GM20000 (cell line): ENCODE measurements at regions not wholly inside any gene's neighbourhood (a gene's known extent, or its start where the extent isn't known, plus 50 kb on each side); places are given as distances from the start of the nearest gene placed in this dataset.
"Not testable (repeated sequence)": the region's sequence is repeated elsewhere in the genome, so short reads cannot be mapped to it uniquely, and the experiment has no call there.

Experiments
- DNase-seq: peaks from one replicate; pipeline ENCODE4 v3.0.0; 2012; ENCODE audit warnings: low spot score
- TF ChIP-seq, protein P1 (sequence below): IDR thresholded peaks from 2 replicates; pipeline ENCODE4 v1.5.1; 2012; ENCODE audit warnings: mild to moderate bottlenecking, control low read depth; ENCODE audit errors: extremely low read depth, missing control alignments

DNA sequence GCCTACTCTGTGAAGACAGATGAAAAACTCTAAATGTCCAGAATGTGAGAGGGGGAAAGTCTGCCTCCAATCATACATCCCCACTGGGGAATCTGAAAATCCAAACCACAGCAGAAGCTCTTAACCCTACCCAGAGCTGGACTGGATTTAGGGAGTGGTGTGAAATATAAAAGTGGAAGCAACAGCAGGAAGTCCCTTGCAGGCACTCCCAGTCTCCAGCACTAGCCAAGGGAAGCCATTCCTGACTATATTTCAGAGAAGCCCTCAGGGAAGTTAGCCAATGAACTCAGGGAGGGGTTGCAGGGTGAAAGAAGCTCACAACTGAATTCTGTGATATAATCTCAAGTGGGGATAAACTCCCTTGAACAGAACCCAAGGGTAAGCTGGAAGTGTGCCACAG is 51.5 kb downstream of the CRPPA start:
- TF ChIP-seq, protein P1, sequence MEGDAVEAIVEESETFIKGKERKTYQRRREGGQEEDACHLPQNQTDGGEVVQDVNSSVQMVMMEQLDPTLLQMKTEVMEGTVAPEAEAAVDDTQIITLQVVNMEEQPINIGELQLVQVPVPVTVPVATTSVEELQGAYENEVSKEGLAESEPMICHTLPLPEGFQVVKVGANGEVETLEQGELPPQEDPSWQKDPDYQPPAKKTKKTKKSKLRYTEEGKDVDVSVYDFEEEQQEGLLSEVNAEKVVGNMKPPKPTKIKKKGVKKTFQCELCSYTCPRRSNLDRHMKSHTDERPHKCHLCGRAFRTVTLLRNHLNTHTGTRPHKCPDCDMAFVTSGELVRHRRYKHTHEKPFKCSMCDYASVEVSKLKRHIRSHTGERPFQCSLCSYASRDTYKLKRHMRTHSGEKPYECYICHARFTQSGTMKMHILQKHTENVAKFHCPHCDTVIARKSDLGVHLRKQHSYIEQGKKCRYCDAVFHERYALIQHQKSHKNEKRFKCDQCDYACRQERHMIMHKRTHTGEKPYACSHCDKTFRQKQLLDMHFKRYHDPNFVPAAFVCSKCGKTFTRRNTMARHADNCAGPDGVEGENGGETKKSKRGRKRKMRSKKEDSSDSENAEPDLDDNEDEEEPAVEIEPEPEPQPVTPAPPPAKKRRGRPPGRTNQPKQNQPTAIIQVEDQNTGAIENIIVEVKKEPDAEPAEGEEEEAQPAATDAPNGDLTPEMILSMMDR, result no peak
- no peak for DNase-seq

DNA sequence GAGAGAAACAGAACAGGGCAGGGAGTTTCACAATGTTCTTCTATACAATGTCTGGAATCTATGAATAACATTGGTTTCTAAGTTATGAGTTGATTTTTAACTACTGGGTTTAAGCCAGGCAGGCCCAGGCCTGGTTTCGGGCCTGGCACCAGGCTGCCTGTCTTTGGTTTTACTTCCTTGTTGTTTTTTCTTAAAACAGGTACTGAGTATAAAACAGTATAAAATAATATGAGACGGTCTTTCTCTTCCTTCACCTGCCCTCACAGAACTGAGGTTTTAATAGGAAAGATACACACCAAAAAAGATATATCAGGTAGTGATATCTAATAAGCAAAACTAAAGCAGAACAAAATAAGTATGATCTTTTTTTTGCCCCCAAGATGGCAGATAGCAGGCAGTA is 52.0 kb downstream of the CRPPA start:
- DNase-seq, result not testable (repeated sequence)

DNA sequence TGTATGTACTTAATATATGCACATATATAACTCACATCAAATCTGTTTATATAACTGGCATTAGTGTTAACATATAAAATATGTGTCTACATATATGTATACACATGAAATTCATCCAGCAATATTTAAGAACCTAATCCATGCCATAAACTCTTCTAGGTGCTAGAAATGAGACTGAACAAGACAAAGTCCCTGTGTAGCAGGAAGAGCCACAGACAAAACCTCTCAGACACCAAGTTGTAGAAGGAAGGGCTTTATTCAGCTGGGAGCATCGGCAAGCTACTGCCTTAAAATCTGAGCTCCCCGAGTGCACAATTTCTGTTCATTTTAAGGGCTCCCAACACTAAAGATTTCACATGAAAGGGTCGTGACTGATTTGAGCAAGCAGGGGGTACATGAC is 52.5 kb downstream of the CRPPA start:
- DNase-seq, result no peak
- TF ChIP-seq, protein P1, result no peak

DNA sequence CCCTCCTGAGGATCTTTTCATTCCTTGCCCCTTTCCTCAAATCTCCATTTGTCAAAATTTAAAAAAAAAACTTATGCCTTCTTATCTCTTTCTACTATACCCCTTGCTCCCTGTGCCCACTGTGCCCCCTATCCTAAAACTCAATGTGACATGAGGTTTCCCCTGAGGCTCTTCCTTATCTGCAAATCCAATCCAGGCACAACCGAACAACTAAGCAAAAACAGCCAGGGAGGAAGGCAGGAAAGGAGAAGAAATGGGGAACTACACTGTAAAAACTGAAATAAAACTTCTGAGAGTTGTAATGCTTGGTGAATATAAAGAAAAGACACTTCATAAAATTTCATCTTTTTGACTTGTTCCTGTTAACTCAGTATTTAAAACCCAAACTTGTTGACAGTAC is 54.2 kb downstream of the CRPPA start:
- DNase-seq, result no peak
- TF ChIP-seq, protein P1, result no peak

DNA sequence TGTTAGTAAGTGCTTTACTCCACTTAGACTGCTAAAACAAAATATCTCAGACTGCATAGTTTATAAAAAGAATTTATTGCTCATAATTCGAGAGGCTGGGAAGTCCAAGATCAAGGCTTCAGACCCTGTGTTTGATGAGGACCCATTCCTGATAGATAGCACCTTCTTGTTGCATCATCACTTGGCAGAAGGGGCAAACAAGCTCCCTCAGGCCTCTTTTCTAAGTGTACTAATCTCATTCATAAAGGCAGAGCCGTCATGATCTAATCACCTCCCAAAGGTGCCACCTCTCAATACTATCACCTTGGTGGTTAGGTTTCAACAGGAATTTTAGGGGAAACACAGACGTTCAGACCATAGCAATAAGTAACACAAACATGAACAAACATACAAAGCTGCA is 55.4 kb downstream of the CRPPA start:
- TF ChIP-seq, protein P1, result no peak
- DNase-seq, result no peak

DNA sequence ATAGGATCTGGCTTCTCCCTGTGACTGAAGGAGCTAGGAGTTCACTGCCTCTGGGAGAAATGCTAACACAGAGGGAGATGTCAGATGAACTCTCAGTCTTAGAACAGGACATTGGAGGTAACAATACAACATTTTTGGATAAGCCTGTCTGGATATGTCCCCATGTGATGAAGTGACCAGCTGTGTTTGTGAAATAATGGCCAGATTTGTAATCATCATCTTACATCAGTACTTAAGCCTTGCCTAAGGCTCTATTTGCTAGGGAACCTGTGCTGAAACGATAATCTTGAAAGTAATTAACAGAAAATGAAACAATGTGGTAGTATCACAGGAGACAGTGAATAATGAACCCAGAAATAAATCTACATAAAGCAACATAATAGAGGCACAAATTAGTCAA is 56.2 kb downstream of the CRPPA start:
- TF ChIP-seq, protein P1, result no peak
- no peak for DNase-seq

DNA sequence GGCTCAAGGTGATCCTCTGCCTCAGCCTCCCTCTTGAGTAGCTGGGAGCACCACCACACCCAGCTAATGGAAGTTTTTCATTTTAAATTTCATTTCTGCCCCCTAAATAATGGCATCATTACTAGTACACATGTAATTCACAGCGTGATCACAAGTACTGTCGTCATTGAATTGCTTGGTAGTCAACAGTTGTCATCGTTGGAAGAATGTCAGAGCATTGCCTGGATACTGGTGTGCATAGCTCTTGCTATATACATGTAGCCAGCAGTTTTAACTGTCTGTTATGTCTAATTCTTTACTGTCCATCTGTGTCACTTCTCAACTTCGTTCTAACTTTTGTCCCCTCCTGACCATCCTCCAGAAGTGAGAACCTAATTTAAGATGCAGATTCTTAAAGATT is 62.1 kb downstream of the CRPPA start:
- no peak for DNase-seq
- TF ChIP-seq, protein P1, result no peak

DNA sequence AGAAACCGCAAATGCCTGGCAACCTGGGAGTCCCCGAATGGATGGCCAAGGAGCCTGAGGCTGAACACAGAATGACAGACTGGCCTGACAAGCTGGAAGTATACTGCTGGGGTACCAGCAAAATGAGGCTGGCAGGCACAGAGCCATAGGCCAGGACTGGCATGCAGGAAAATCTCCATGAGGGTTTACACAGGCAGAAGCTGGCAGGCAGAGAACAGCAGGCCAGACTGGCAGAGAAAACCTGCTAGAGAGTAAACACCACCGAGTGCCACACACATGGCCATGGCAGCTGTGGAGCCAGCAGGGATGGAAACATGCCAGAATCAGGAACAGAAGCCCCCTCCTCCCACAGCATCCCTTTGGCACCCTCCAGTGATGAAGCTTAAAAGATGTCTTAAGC is 63.4 kb downstream of the CRPPA start:
- TF ChIP-seq, protein P1, result no peak
- no peak for DNase-seq
